MM.1S (cell line): ENCODE measurements at regions not wholly inside any gene's neighbourhood (a gene's known extent, or its start where the extent isn't known, plus 50 kb on each side); places are given as distances from the start of the nearest gene placed in this dataset.

Source experiments
- DNase-seq: peaks from one replicate; pipeline ENCODE4 v3.0.0-alpha.2; 2015
- H2AFZ ChIP-seq: fragments of 300-600 bp; sonication (generic); 2 replicates; pipeline ENCODE4 v1.6.0; 2016; ENCODE audit warnings: antibody characterized with exemption, low read length
- H3F3A ChIP-seq: fragments of 300-600 bp; sonication (generic); 2 replicates; pipeline ENCODE4 v1.6.1; 2016; ENCODE audit warnings: mild to moderate bottlenecking, antibody characterized with exemption, low read length, moderate library complexity, mixed read lengths; ENCODE audit not compliant: insufficient read depth
- H3K27ac ChIP-seq: fragments of 300-600 bp; sonication (generic); 2 replicates; pipeline ENCODE4 v1.5.1; 2016; ENCODE audit warnings: mild to moderate bottlenecking, low read length
- H3K27me3 ChIP-seq: fragments of 300-600 bp; sonication (generic); replicated peaks from 2 replicates; pipeline ENCODE4 v1.6.0; 2016; ENCODE audit warnings: low read length; ENCODE audit not compliant: insufficient read depth
- H3K36me3 ChIP-seq: fragments of 300-600 bp; sonication (generic); replicated peaks from 2 replicates; pipeline ENCODE4 v1.6.1; 2016; ENCODE audit warnings: mild to moderate bottlenecking, low read length, mixed read lengths; ENCODE audit not compliant: insufficient read depth
- H3K4me1 ChIP-seq: fragments of 300-600 bp; sonication (generic); 2 replicates; pipeline ENCODE4 v1.6.1; 2016; ENCODE audit warnings: low read length, mixed read lengths
- H3K4me2 ChIP-seq: fragments of 300-600 bp; sonication (generic); 2 replicates; pipeline ENCODE4 v1.6.0; 2016; ENCODE audit warnings: low read depth, low read length
- H3K4me3 ChIP-seq: fragments of 300-600 bp; sonication (generic); 2 replicates; pipeline ENCODE4 v1.5.1; 2016; ENCODE audit warnings: low read length, mixed read lengths
- H3K79me2 ChIP-seq: fragments of 300-600 bp; sonication (generic); 2 replicates; pipeline ENCODE4 v1.6.1; 2016; ENCODE audit warnings: mixed run types, low read length, mixed read lengths
- H3K9ac ChIP-seq: fragments of 300-600 bp; sonication (generic); 2 replicates; pipeline ENCODE4 v1.6.1; 2016; ENCODE audit warnings: low read length, mixed read lengths
- H3K9me2 ChIP-seq: fragments of 300-600 bp; sonication (generic); replicated peaks from 2 replicates; pipeline ENCODE4 v1.6.1; 2016; ENCODE audit warnings: mild to moderate bottlenecking, low read length, mixed read lengths; ENCODE audit not compliant: insufficient read depth
- H3K9me3 ChIP-seq: fragments of 300-600 bp; sonication (generic); replicated peaks from 2 replicates; pipeline ENCODE4 v1.6.1; 2016; ENCODE audit warnings: mild to moderate bottlenecking, low read length, mixed read lengths; ENCODE audit not compliant: insufficient read depth
- H4K20me1 ChIP-seq: fragments of 300-600 bp; sonication (generic); 2 replicates; pipeline ENCODE4 v1.6.1; 2016; ENCODE audit warnings: mild to moderate bottlenecking, low read length, moderate library complexity, mixed read lengths; ENCODE audit not compliant: insufficient read depth
- CTCF ChIP-seq: fragments of 300-600 bp; sonication (generic); IDR thresholded peaks from 2 replicates; pipeline ENCODE4 v1.5.1; 2016; ENCODE audit warnings: antibody characterized with exemption, low read length, mixed read lengths
- EZH2 ChIP-seq: fragments of 300-600 bp; sonication (generic); optimal IDR thresholded peaks from 2 replicates; pipeline ENCODE3; 2017; ENCODE audit warnings: low read depth, mild to moderate bottlenecking, antibody characterized with exemption, low read length, mixed read lengths
- EZH2phosphoT487 ChIP-seq: fragments of 300-600 bp; sonication (generic); IDR thresholded peaks from 2 replicates; pipeline ENCODE4 v1.6.1; 2018; ENCODE audit warnings: antibody characterized with exemption, low read length

GRCh38 chr22:22397292-22397870 is 111.2 kb downstream of the ZNF280B start:
- no peak for DNase-seq

GRCh38 chr22:22397875-22398524 is 110.5 kb downstream of the ZNF280B start:
- H3K4me2 ChIP-seq = no peak overlapping the region
- H3K4me3 ChIP-seq = no peak overlapping the region
- no peaks in the 10 kb centered on the region for H3K9me3 ChIP-seq
- no peaks in the 10 kb centered on the region for H3K27me3 ChIP-seq
- no peaks in the 10 kb centered on the region for H3K9me2 ChIP-seq
- no peak for DNase-seq
- no peaks in the 10 kb centered on the region for H3K36me3 ChIP-seq
- no peak overlapping the region for H2AFZ ChIP-seq
- no peaks in the 10 kb centered on the region for H4K20me1 ChIP-seq
- no peak for TF ChIP-seq EZH2phosphoT487
- no peak for TF ChIP-seq CTCF
- no peak for TF ChIP-seq EZH2
- no peaks in the 10 kb centered on the region for H3F3A ChIP-seq
- no peak overlapping the region for H3K27ac ChIP-seq
- H3K9ac ChIP-seq = no peak overlapping the region
- H3K4me1 ChIP-seq = peaks cover 6% of the 10 kb centered on the region
- no peaks in the 10 kb centered on the region for H3K79me2 ChIP-seq

More at GRCh38 chr22:22397292-22397870, 111.2 kb downstream of the ZNF280B start:
- Histone ChIP-seq H3K79me2 (no peaks in the 10 kb centered on the region), H3K4me1 (peaks cover 6% of the 10 kb centered on the region), H3K27me3 (no peaks in the 10 kb centered on the region), H3K9me2 (no peaks in the 10 kb centered on the region), H4K20me1 (no peaks in the 10 kb centered on the region), H2AFZ (no peak overlapping the region), H3K9me3 (no peaks in the 10 kb centered on the region), H3K9ac (no peak overlapping the region), H3K4me2 (no peak overlapping the region), H3K36me3 (no peaks in the 10 kb centered on the region), H3K4me3 (no peak overlapping the region), H3F3A (no peaks in the 10 kb centered on the region), H3K27ac (no peak overlapping the region)
- TF ChIP-seq EZH2phosphoT487 (no peak), EZH2 (no peak), CTCF (no peak)

GRCh38 chr22:22398530-22399327 is 109.8 kb downstream of the ZNF280B start:
- Histone ChIP-seq H3K27me3 (no peaks in the 10 kb centered on the region), H3K4me3 (no peak overlapping the region), H3K36me3 (no peaks in the 10 kb centered on the region), H3K9ac (no peak overlapping the region), H3K4me1 (peaks cover 6% of the 10 kb centered on the region), H3K4me2 (no peak overlapping the region), H3F3A (no peaks in the 10 kb centered on the region), H2AFZ (no peak overlapping the region), H3K9me3 (no peaks in the 10 kb centered on the region), H3K27ac (no peak overlapping the region), H4K20me1 (no peaks in the 10 kb centered on the region), H3K9me2 (no peaks in the 10 kb centered on the region), H3K79me2 (no peaks in the 10 kb centered on the region)
- TF ChIP-seq CTCF (no peak), EZH2phosphoT487 (no peak), EZH2 (no peak)
- DNase-seq = no peak
